Neural cell (in vitro differentiated cells): ENCODE measurements at regions not wholly inside any gene's neighbourhood (a gene's known extent, or its start where the extent isn't known, plus 50 kb on each side); places are given as distances from the start of the nearest gene placed in this dataset.

Source experiments
- H2AFZ ChIP-seq: fragments of 200-600, 300-800 bp; sonication (generic), shearing (Covaris generic); 2 replicates; pipeline ENCODE4 v1.6.0; 2014; ENCODE audit warnings: low read depth, mild to moderate bottlenecking, antibody characterized with exemption, low read length, moderate library complexity
- H3F3A ChIP-seq: fragments of 200-600 bp; shearing (Covaris generic); 2 replicates; pipeline ENCODE4 v1.6.1; 2016; ENCODE audit warnings: mild to moderate bottlenecking, moderate library complexity, mixed read lengths, antibody characterized with exemption, low read length; ENCODE audit not compliant: insufficient read depth, poor library complexity, severe bottlenecking
- H3K27ac ChIP-seq: fragments of 200-600, 300-800 bp; sonication (generic), shearing (Covaris generic); 2 replicates; pipeline ENCODE4 v1.5.1; 2014; ENCODE audit warnings: mild to moderate bottlenecking, low read length, moderate library complexity
- H3K27me3 ChIP-seq: fragments of 300-800, 200-600 bp; sonication (generic), shearing (Covaris generic); 2 replicates; pipeline ENCODE4 v1.6.0; 2014; ENCODE audit warnings: mild to moderate bottlenecking, low read depth, low read length, moderate library complexity; ENCODE audit not compliant: insufficient read depth
- H3K36me3 ChIP-seq: fragments of 300-800, 200-600 bp; sonication (generic), shearing (Covaris generic); 2 replicates; pipeline ENCODE4 v1.5.1; 2014; ENCODE audit warnings: mild to moderate bottlenecking, antibody characterized with exemption, low read length, moderate library complexity; ENCODE audit not compliant: insufficient read depth
- H3K4me2 ChIP-seq: fragments of 300-800, 200-600 bp; sonication (generic), shearing (Covaris generic); 2 replicates; pipeline ENCODE4 v1.6.0; 2014; ENCODE audit warnings: mild to moderate bottlenecking, low read length
- H3K4me3 ChIP-seq: fragments of 300-800, 200-600 bp; sonication (generic), shearing (Covaris generic); 2 replicates; pipeline ENCODE4 v1.5.1; 2014; ENCODE audit warnings: mild to moderate bottlenecking, low read length, moderate library complexity
- H3K79me2 ChIP-seq: fragments of 200-600 bp; shearing (Covaris generic); replicated peaks from 2 replicates; pipeline ENCODE4 v1.6.0; 2014; ENCODE audit warnings: mild to moderate bottlenecking, low read length, moderate library complexity; ENCODE audit not compliant: insufficient read depth
- H3K9ac ChIP-seq: fragments of 300-800, 200-600 bp; sonication (generic), shearing (Covaris generic); 2 replicates; pipeline ENCODE4 v1.6.1; 2016; ENCODE audit warnings: mild to moderate bottlenecking, low read length, mixed read lengths
- H3K9me2 ChIP-seq: fragments of 200-600 bp; shearing (Covaris generic); 2 replicates; pipeline ENCODE4 v1.6.1; 2016; ENCODE audit warnings: mild to moderate bottlenecking, low read length, mixed read lengths; ENCODE audit not compliant: insufficient read depth
- H3K9me3 ChIP-seq: fragments of 200-600, 300-800 bp; sonication (generic), shearing (Covaris generic); 2 replicates; pipeline ENCODE4 v1.6.1; 2016; ENCODE audit warnings: mild to moderate bottlenecking, mixed run types, low read length, moderate library complexity, mixed read lengths
- H4K20me1 ChIP-seq: fragments of 200-600 bp; shearing (Covaris generic); 2 replicates; pipeline ENCODE4 v1.6.1; 2016; ENCODE audit warnings: mild to moderate bottlenecking, mixed run types; ENCODE audit not compliant: insufficient read depth
- CTCF ChIP-seq: fragments of 450-650 bp; IDR thresholded peaks from 2 replicates; pipeline ENCODE4 v1.5.1; 2014; ENCODE audit warnings: antibody characterized with exemption, mild to moderate bottlenecking, moderate library complexity; ENCODE audit not compliant: poor library complexity, severe bottlenecking
- EP300 ChIP-seq: fragments of 450-650 bp; conservative IDR thresholded peaks from 2 replicates; pipeline ENCODE4 v1.6.1; 2014; ENCODE audit warnings: antibody characterized with exemption, mild to moderate bottlenecking, moderate library complexity; ENCODE audit not compliant: poor library complexity, severe bottlenecking
- EZH2 ChIP-seq: fragments of 200-600, 300-800 bp; shearing (Covaris generic), sonication (generic); IDR thresholded peaks from 2 replicates; pipeline ENCODE4 v1.6.1; 2014; ENCODE audit warnings: antibody characterized with exemption, low read length, borderline replicate concordance, mild to moderate bottlenecking; ENCODE audit not compliant: insufficient read depth, poor library complexity, severe bottlenecking
- MXI1 ChIP-seq: fragments of 450-650 bp; conservative IDR thresholded peaks from 2 replicates; pipeline ENCODE4 v1.6.1; 2014; ENCODE audit warnings: antibody characterized with exemption, mild to moderate bottlenecking; ENCODE audit not compliant: poor library complexity, severe bottlenecking
- POLR2AphosphoS5 ChIP-seq: IDR thresholded peaks from 2 replicates; pipeline ENCODE4 v1.6.1; 2012
- RAD21 ChIP-seq: fragments of 450-650 bp; conservative IDR thresholded peaks from 2 replicates; pipeline ENCODE4 v1.6.1; 2014; ENCODE audit warnings: antibody characterized with exemption, mild to moderate bottlenecking, moderate library complexity
- REST ChIP-seq: IDR thresholded peaks from 2 replicates; pipeline ENCODE4 v1.6.1; 2012; ENCODE audit warnings: borderline replicate concordance
- SMC3 ChIP-seq: fragments of 450-650 bp; conservative IDR thresholded peaks from 2 replicates; pipeline ENCODE4 v1.6.1; 2014; ENCODE audit warnings: antibody characterized with exemption, mild to moderate bottlenecking, moderate library complexity; ENCODE audit not compliant: poor library complexity
- TAF1 ChIP-seq: IDR thresholded peaks from 2 replicates; pipeline ENCODE4 v1.6.1; 2012; ENCODE audit warnings: low read depth

GRCh38 chr5:57417971-57418370 is 64.6 kb downstream of the ACTBL2 start:
- Histone ChIP-seq H3K27ac (peak overlapping the region; percentile 98), H4K20me1 (no peaks in the 10 kb centered on the region), H3F3A (peaks cover 17% of the 10 kb centered on the region), H3K4me2 (no peak overlapping the region), H3K4me3 (no peak overlapping the region), H3K27me3 (no peaks in the 10 kb centered on the region), H3K9me3 (no peaks in the 10 kb centered on the region), H3K79me2 (no peaks in the 10 kb centered on the region), H2AFZ (no peak overlapping the region), H3K36me3 (no peaks in the 10 kb centered on the region), H3K9me2 (no peaks in the 10 kb centered on the region), H3K9ac (no peak overlapping the region)
- TF ChIP-seq EP300 (no peak), MXI1 (no peak), SMC3 (no peak), POLR2AphosphoS5 (no peak), EZH2 (no peak), CTCF (no peak), TAF1 (no peak), RAD21 (no peak), REST (no peak)

GRCh38 chr5:57417320-57417719 is 65.3 kb downstream of the ACTBL2 start:
- Histone ChIP-seq H3K27me3 (no peaks in the 10 kb centered on the region), H4K20me1 (no peaks in the 10 kb centered on the region), H3F3A (peaks cover 17% of the 10 kb centered on the region), H3K4me3 (no peak overlapping the region), H3K9me3 (no peaks in the 10 kb centered on the region), H3K79me2 (no peaks in the 10 kb centered on the region), H3K9me2 (no peaks in the 10 kb centered on the region), H3K4me2 (no peak overlapping the region), H3K9ac (no peak overlapping the region), H3K36me3 (no peaks in the 10 kb centered on the region), H3K27ac (peak overlapping the region; percentile 98), H2AFZ (no peak overlapping the region)
- no peak for TF ChIP-seq RAD21
- TF ChIP-seq POLR2AphosphoS5, result no peak
- no peak for TF ChIP-seq TAF1
- TF ChIP-seq MXI1, result no peak
- no peak for TF ChIP-seq SMC3
- no peak for TF ChIP-seq EZH2
- TF ChIP-seq EP300, result no peak
- no peak for TF ChIP-seq REST
- no peak for TF ChIP-seq CTCF
